Retinal pigment epithelial cell (primary cell): ENCODE measurements at regions not wholly inside any gene's neighbourhood (a gene's known extent, or its start where the extent isn't known, plus 50 kb on each side); places are given as distances from the start of the nearest gene placed in this dataset.

Experiments
- DNase-seq: peaks from one replicate; pipeline ENCODE4 v3.0.0-alpha.2; 2010; ENCODE audit warnings: low read depth
- H3K4me3 ChIP-seq: 2 replicates; pipeline ENCODE4 v1.5.1; 2011; ENCODE audit warnings: mild to moderate bottlenecking, low read length, control low read depth, moderate library complexity
- CTCF ChIP-seq: conservative IDR thresholded peaks from 2 replicates; pipeline ENCODE4 v1.5.1; 2011; ENCODE audit warnings: low read depth, low read length, control low read depth, inconsistent platforms

GRCh38 chr2:240248721-240249422 is 108.4 kb upstream of the OTOS start:
- DNase-seq, result no peak
- no peak for TF ChIP-seq CTCF
- no peak overlapping the region for H3K4me3 ChIP-seq

DNA sequence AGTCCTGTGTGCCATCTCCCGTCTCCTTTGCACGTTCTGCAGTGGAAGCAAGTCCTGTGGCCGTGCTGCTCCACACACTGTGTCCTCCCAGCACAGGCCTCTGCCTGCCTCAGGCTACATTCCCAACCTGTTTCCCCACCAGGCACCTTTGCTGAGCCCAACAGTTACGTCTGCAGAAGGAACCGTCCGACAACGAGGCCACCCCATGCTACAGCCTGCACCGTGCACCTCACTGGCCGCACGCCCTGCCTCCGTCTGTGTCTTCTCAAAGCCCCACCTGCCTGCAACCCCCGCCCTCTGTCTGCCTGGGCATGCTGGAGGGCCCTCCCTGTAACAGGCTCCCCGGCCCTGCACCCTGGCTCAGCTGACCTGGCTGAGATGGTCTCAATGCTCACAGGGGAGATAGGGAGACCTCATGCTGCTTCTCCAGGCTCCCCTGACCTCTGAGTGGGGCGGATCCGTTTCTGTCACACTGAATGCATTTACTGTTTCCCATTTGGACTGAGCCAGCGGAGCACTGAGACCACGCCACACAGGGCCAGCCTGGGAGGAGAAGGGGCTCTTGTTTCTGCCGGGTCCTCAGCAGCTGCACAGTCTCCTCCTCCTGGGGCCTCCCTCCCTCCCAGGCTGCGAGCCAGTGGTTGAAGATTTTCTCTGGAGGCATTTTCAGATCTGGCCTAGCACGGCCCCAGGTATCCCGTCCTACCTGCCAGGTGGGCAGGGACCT is 109.1 kb upstream of the OTOS start:
- no peak overlapping the region for H3K4me3 ChIP-seq
- no peak for DNase-seq
- TF ChIP-seq CTCF, result no peak

- no peak overlapping the region for H3K4me3 ChIP-seq
- DNase-seq, result no peak
- no peak for TF ChIP-seq CTCF
Observed at GRCh38 chr2:240250150-240250984, 109.9 kb upstream of the OTOS start.

DNA sequence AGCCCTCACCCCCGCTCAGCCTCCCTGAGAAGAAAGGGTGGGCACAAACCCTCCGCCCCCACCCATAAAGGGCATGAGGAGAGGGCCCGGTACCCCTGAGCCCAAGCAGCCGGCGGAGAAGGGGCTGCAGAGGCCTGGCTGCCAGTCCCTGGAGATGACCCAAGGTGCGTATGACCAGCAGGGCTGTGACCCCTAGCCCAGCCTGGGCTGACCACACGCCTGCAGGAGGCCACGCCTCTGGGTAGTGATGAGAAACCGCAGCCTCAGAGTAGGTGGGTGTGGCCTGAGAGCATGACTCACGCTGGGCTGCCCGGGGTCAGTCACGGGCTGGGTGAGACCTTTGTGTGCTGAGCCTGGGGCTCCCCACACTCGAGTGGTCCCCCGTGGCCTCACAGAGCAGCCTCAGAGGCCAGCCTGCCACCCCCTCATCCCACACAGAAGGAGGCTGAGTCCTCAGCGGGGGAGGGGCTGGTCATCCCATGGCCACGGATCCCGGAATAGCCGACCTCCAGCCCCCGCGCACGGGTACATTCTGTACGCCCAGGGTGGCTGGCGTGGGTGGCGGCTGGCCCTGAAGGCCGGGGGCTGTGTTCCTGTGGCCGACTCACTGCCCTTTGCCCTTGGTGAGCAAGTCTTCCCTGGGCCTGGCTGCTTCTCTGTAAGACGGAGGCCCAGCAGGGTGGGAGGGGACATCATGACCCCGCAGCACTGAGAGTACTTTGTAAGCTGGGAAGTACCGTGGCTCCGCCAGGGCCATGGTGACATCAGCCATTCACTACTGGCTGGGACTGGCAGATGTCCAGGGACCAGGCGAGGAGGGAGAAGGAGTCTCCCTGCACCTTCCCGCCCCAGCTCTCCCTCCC is 110.8 kb upstream of the OTOS start:
- peak; percentile 78 for DNase-seq
- H3K4me3 ChIP-seq, result peak overlapping the region; percentile 21
- TF ChIP-seq CTCF, result no peak

DNA sequence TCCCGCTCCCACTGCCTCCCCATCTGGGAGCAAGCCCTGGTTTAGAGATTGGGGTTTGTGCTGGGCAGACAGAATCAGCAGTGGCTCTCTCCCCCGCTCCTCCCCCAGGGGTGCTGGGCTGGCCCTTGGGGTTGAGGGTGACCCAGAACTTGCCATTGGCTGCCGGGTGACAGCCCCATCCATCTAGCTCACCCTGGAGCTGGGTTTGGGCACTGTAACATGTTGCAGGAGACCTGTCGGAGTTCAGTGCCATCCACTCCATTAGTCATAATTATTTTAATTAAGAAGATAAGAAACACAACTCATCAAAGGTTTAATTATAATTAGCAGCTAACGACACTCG is 111.4 kb upstream of the OTOS start:
- no peak for DNase-seq
- H3K4me3 ChIP-seq, result no peak overlapping the region
- no peak for TF ChIP-seq CTCF

GRCh38 chr2:240252191-240252871 is 111.9 kb upstream of the OTOS start:
- DNase-seq, result no peak
- no peak overlapping the region for H3K4me3 ChIP-seq
- TF ChIP-seq CTCF, result no peak
